ENCODE measurements at regions not wholly inside any gene's neighbourhood (a gene's known extent, or its start where the extent isn't known, plus 50 kb on each side); places are given as distances from the start of the nearest gene placed in this dataset.
A peak's percentile ranks its signal among the peaks of the same experiment; 100 is the strongest.

- in situ Hi-C loops (cut with MboI), result no loop called here
- WGBS, 2 experiments (ENCODE audit: low coverage in 1 of 2, low lambda C conversion rate in 2 of 2, missing lambda C conversion rate in 2 of 2), result 52 to 58% methylated on average over 2 of the region's 2 CpGs
- H2AFZ ChIP-seq, result peak overlapping the region; percentile 45; the same call in 1 of the 2 replicates
- no peaks in the 10 kb centered on the region for H3K9me2 ChIP-seq (ENCODE audit: insufficient read depth)
- H3K27me3 ChIP-seq (replicated peaks; ENCODE audit: insufficient read depth), result no peaks in the 10 kb centered on the region
- H4K20me1 ChIP-seq (ENCODE audit: insufficient read depth), result no peaks in the 10 kb centered on the region
- no peak overlapping the region for H3K4me2 ChIP-seq (ENCODE audit: unreplicated experiment)
- H3K79me2 ChIP-seq (ENCODE audit: insufficient read depth), result no peaks in the 10 kb centered on the region
- H3F3A ChIP-seq (ENCODE audit: insufficient read depth), result no peaks in the 10 kb centered on the region
- no peak for DNase-seq
- no peak for TF ChIP-seq EZH2 (IDR thresholded peaks at IDR 0.05; ENCODE audit: insufficient read depth, poor library complexity, severe bottlenecking)
- TF ChIP-seq EZH2phosphoT487 (IDR thresholded peaks at IDR 0.05; ENCODE audit: insufficient read depth, low read depth), result no peak
- H3K27ac ChIP-seq, result no peak overlapping the region
- no peak overlapping the region for H3K9ac ChIP-seq
- no peaks in the 10 kb centered on the region for H3K9me3 ChIP-seq (ENCODE audit: low read depth)
- peaks cover 12% of the 10 kb centered on the region; the same call in 1 of the 2 replicates for H3K4me1 ChIP-seq (ENCODE audit: insufficient read depth)
- H3K4me3 ChIP-seq, result no peak overlapping the region
- no peaks in the 10 kb centered on the region for H3K36me3 ChIP-seq (ENCODE audit: low read depth)
These were observed 279.1 kb upstream of the PLSCR5 start for GRCh38 chr3:146884296-146884695.

- H3K9ac ChIP-seq, result no peak overlapping the region
- no peaks in the 10 kb centered on the region for H4K20me1 ChIP-seq (ENCODE audit: insufficient read depth)
- H3K9me2 ChIP-seq (ENCODE audit: insufficient read depth), result no peaks in the 10 kb centered on the region
- H3K4me3 ChIP-seq, result no peak overlapping the region
- no peaks in the 10 kb centered on the region for H3K27me3 ChIP-seq (replicated peaks; ENCODE audit: insufficient read depth)
- H3K9me3 ChIP-seq (ENCODE audit: low read depth), result no peaks in the 10 kb centered on the region
- TF ChIP-seq EZH2 (IDR thresholded peaks at IDR 0.05; ENCODE audit: insufficient read depth, poor library complexity, severe bottlenecking), result no peak
- TF ChIP-seq EZH2phosphoT487 (IDR thresholded peaks at IDR 0.05; ENCODE audit: insufficient read depth, low read depth), result no peak
- peak overlapping the region; percentile 21; the same call in 1 of the 2 replicates for H2AFZ ChIP-seq
- H3K4me1 ChIP-seq (ENCODE audit: insufficient read depth), result peaks cover 12% of the 10 kb centered on the region; the same call in 1 of the 2 replicates
- H3K79me2 ChIP-seq (ENCODE audit: insufficient read depth), result no peaks in the 10 kb centered on the region
- H3K4me2 ChIP-seq (ENCODE audit: unreplicated experiment), result no peak overlapping the region
- in situ Hi-C loops (cut with MboI), result no loop called here
- H3F3A ChIP-seq (ENCODE audit: insufficient read depth), result no peaks in the 10 kb centered on the region
- no peak for DNase-seq
- H3K27ac ChIP-seq, result no peak overlapping the region
- no peaks in the 10 kb centered on the region for H3K36me3 ChIP-seq (ENCODE audit: low read depth)
- WGBS, 2 experiments (ENCODE audit: low coverage in 1 of 2, low lambda C conversion rate in 2 of 2, missing lambda C conversion rate in 2 of 2), result 46 to 56% methylated on average over 1 of the region's 1 CpG
These were observed 278.1 kb upstream of the PLSCR5 start for GRCh38 chr3:146883288-146883687.

GRCh38 chr3:146881966-146882760 lies 277.0 kb upstream of the PLSCR5 start:
- H2AFZ ChIP-seq, result peak overlapping the region; percentile 21; the same call in 1 of the 2 replicates
- peaks cover 12% of the 10 kb centered on the region; the same call in 1 of the 2 replicates for H3K4me1 ChIP-seq (ENCODE audit: insufficient read depth)
- H3K9ac ChIP-seq, result no peak overlapping the region
- H3K4me2 ChIP-seq (ENCODE audit: unreplicated experiment), result no peak overlapping the region
- 31 to 36% methylated on average over 3 of the region's 3 CpGs for WGBS, 2 experiments (ENCODE audit: low coverage in 1 of 2, low lambda C conversion rate in 2 of 2, missing lambda C conversion rate in 2 of 2)
- no peaks in the 10 kb centered on the region for H3K79me2 ChIP-seq (ENCODE audit: insufficient read depth)
- no peak overlapping the region for H3K27ac ChIP-seq
- H3K36me3 ChIP-seq (ENCODE audit: low read depth), result no peaks in the 10 kb centered on the region
- TF ChIP-seq EZH2phosphoT487 (IDR thresholded peaks at IDR 0.05; ENCODE audit: insufficient read depth, low read depth) (no peak), EZH2 (IDR thresholded peaks at IDR 0.05; ENCODE audit: insufficient read depth, poor library complexity, severe bottlenecking) (no peak)
- no peaks in the 10 kb centered on the region for H4K20me1 ChIP-seq (ENCODE audit: insufficient read depth)
- DNase-seq, result no peak
- H3K27me3 ChIP-seq (replicated peaks; ENCODE audit: insufficient read depth), result no peaks in the 10 kb centered on the region
- in situ Hi-C loops (cut with MboI), result no loop called here
- H3F3A ChIP-seq (ENCODE audit: insufficient read depth), result no peaks in the 10 kb centered on the region
- H3K9me2 ChIP-seq (ENCODE audit: insufficient read depth), result no peaks in the 10 kb centered on the region
- no peaks in the 10 kb centered on the region for H3K9me3 ChIP-seq (ENCODE audit: low read depth)
- no peak overlapping the region for H3K4me3 ChIP-seq

- Histone ChIP-seq H3K9me3 (ENCODE audit: low read depth) (no peaks in the 10 kb centered on the region), H3K27me3 (replicated peaks; ENCODE audit: insufficient read depth) (no peaks in the 10 kb centered on the region), H3K9me2 (ENCODE audit: insufficient read depth) (no peaks in the 10 kb centered on the region), H2AFZ (no peak overlapping the region), H4K20me1 (ENCODE audit: insufficient read depth) (no peaks in the 10 kb centered on the region), H3K79me2 (ENCODE audit: insufficient read depth) (no peaks in the 10 kb centered on the region), H3F3A (ENCODE audit: insufficient read depth) (no peaks in the 10 kb centered on the region), H3K27ac (no peak overlapping the region), H3K9ac (no peak overlapping the region), H3K36me3 (ENCODE audit: low read depth) (no peaks in the 10 kb centered on the region), H3K4me2 (ENCODE audit: unreplicated experiment) (no peak overlapping the region), H3K4me3 (no peak overlapping the region), H3K4me1 (ENCODE audit: insufficient read depth) (peaks cover 12% of the 10 kb centered on the region; the same call in 1 of the 2 replicates)
- in situ Hi-C loops (cut with MboI), result no loop called here
- WGBS, 2 experiments (ENCODE audit: low coverage in 1 of 2, low lambda C conversion rate in 2 of 2, missing lambda C conversion rate in 2 of 2), result 30 to 44% methylated on average over 6 of the region's 6 CpGs
- TF ChIP-seq EZH2 (IDR thresholded peaks at IDR 0.05; ENCODE audit: insufficient read depth, poor library complexity, severe bottlenecking) (no peak), EZH2phosphoT487 (IDR thresholded peaks at IDR 0.05; ENCODE audit: insufficient read depth, low read depth) (no peak)
- DNase-seq, result no peak
These were observed 276.2 kb upstream of the PLSCR5 start for GRCh38 chr3:146881356-146881755.
